Thoracic aorta (tissue), 2 donors: ENCODE measurements at regions not wholly inside any gene's neighbourhood (a gene's known extent, or its start where the extent isn't known, plus 50 kb on each side); places are given as distances from the start of the nearest gene placed in this dataset.
"Not testable (repeated sequence)": the region's sequence is repeated elsewhere in the genome, so short reads cannot be mapped to it uniquely, and the experiment has no call there.

Source experiments
- ATAC-seq: fragments of 150-250 bp; one replicate; pipeline ENCODE4 v1.8.0; 2017; ENCODE audit warnings: low read depth; ENCODE audit not compliant: insufficient number of reproducible peaks, low FRiP score
- DNase-seq: peaks from one replicate; pipeline ENCODE4 v3.0.0-alpha.2; 2020; ENCODE audit warnings: low spot score
- H3K27ac ChIP-seq, 2 donors: fragments of 200-600 bp; sonication (generic); 1 replicate in 1 of 2; 2 replicates in 1 of 2; pipeline ENCODE4 v1.5.1; 2016; ENCODE audit warnings: mild to moderate bottlenecking in 2 of 2, moderate library complexity in 2 of 2
- H3K27me3 ChIP-seq: fragments of 200-600 bp; sonication (generic); replicated peaks from 2 replicates; pipeline ENCODE4 v1.6.0; 2016; ENCODE audit warnings: mild to moderate bottlenecking; ENCODE audit not compliant: insufficient read depth
- H3K36me3 ChIP-seq: fragments of 200-600 bp; sonication (generic); one replicate; pipeline ENCODE4 v1.5.1; 2016
- H3K4me1 ChIP-seq, 2 donors: fragments of 200-600 bp; sonication (generic); 1 replicate in 1 of 2; 2 replicates in 1 of 2; pipeline versions ENCODE4 v1.5.1 to v1.6.0; 2016; ENCODE audit warnings: low read depth in 2 of 2, mild to moderate bottlenecking in 1 of 2; ENCODE audit not compliant: control insufficient read depth in 1 of 2
- H3K4me3 ChIP-seq: fragments of 200-600 bp; sonication (generic); 2 replicates; pipeline ENCODE4 v1.5.1; 2016; ENCODE audit warnings: mild to moderate bottlenecking
- H3K9me3 ChIP-seq: fragments of 200-600 bp; sonication (generic); 2 replicates; pipeline ENCODE4 v1.5.1; 2016

- ATAC-seq, H3K27ac ChIP-seq, H3K9me3 ChIP-seq, H3K36me3 ChIP-seq, H3K4me3 ChIP-seq, H3K27me3 ChIP-seq, DNase-seq, H3K4me1 ChIP-seq: not testable (repeated sequence)
These were observed 92.7 kb upstream of the HMX1 start for GRCh38 chr4:8964201-8964788.

- not testable (repeated sequence) for H3K36me3 ChIP-seq, H3K27ac ChIP-seq, H3K4me3 ChIP-seq, H3K4me1 ChIP-seq, H3K9me3 ChIP-seq, DNase-seq, ATAC-seq, H3K27me3 ChIP-seq
These were observed 91.9 kb upstream of the HMX1 start for GRCh38 chr4:8963533-8963932.

DNA sequence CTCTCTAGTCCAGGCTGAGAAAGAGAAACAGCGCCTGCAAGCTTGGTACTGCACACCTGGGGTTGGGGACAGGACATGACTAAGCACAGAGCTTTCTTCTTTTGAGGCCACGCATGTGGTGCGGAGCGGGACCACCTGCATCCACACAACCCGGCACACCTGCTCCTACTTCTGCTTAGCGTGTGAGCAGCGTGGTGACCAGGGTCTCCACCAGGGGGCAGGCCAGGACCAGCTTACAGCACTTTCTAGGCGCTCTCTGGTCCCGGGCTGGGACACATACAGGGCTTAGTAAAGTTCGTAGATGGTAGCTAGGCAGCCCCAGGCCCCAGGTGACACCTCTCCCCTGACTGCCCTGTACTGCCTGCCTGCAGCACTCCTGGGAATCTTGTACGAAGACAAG lies 89.7 kb upstream of the HMX1 start:
- not testable (repeated sequence) for ATAC-seq, H3K4me1 ChIP-seq, H3K4me3 ChIP-seq, DNase-seq, H3K27ac ChIP-seq, H3K27me3 ChIP-seq, H3K36me3 ChIP-seq, H3K9me3 ChIP-seq

- ATAC-seq, H3K27me3 ChIP-seq, DNase-seq, H3K4me1 ChIP-seq, H3K9me3 ChIP-seq, H3K36me3 ChIP-seq, H3K27ac ChIP-seq, H3K4me3 ChIP-seq: not testable (repeated sequence)
These were observed 87.8 kb upstream of the HMX1 start for GRCh38 chr4:8959471-8959870.

GRCh38 chr4:8954001-8954400 lies 82.4 kb upstream of the HMX1 start:
- DNase-seq, H3K4me3 ChIP-seq, H3K27me3 ChIP-seq, H3K27ac ChIP-seq, H3K36me3 ChIP-seq, H3K9me3 ChIP-seq, ATAC-seq, H3K4me1 ChIP-seq: not testable (repeated sequence)

GRCh38 chr4:8952791-8953190 lies 81.2 kb upstream of the HMX1 start:
- not testable (repeated sequence) for DNase-seq, H3K27me3 ChIP-seq, H3K4me1 ChIP-seq, H3K36me3 ChIP-seq, H3K9me3 ChIP-seq, H3K27ac ChIP-seq, H3K4me3 ChIP-seq, ATAC-seq

GRCh38 chr4:8952109-8952508 lies 80.5 kb upstream of the HMX1 start:
- not testable (repeated sequence) for H3K27me3 ChIP-seq, H3K9me3 ChIP-seq, ATAC-seq, H3K4me1 ChIP-seq, H3K36me3 ChIP-seq, DNase-seq, H3K27ac ChIP-seq, H3K4me3 ChIP-seq

GRCh38 chr4:8945506-8945905 lies 73.9 kb upstream of the HMX1 start:
- ATAC-seq, DNase-seq, H3K9me3 ChIP-seq, H3K4me1 ChIP-seq, H3K36me3 ChIP-seq, H3K4me3 ChIP-seq, H3K27me3 ChIP-seq, H3K27ac ChIP-seq: not testable (repeated sequence)

DNA sequence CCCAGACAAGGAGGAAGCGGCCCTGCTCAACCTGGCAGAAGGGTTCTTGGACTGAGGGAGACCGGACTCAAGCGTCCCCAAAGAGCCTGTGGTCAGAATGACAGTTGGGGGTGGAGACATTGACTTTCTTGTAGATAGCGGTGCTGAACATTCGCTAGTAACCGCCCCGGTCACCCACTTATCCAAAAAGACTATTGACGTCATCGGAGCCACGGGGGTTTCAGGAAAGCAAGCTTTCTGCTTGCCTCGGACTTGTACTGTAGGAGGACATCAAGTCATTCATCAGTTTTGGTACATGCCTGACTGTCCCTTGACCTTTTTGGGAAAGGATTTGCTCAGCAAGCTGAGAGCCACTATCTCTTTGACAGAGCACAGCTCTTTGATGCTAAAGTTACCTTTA lies 71.7 kb upstream of the HMX1 start:
- H3K27ac ChIP-seq, ATAC-seq, H3K4me3 ChIP-seq, DNase-seq, H3K9me3 ChIP-seq, H3K27me3 ChIP-seq, H3K4me1 ChIP-seq, H3K36me3 ChIP-seq: not testable (repeated sequence)

DNA sequence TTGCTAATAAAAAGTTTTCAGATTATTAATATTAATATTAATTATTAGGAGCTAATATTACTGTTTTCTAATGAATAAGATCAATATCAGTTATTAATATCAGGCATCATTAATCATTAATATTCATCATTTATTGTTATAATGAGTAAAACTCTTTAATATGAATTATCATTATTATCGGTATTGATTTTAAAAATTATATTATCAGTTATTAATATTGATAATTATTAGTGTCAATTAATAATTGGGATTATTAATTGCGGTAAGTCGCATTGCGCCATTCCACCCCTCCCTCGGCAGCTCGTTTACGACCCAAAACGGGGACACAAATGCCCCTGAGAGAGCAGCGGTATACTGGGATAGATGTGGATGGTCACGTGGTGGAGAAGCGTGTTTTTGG lies 70.4 kb upstream of the HMX1 start:
- H3K4me1 ChIP-seq, H3K27me3 ChIP-seq, H3K4me3 ChIP-seq, H3K27ac ChIP-seq, H3K36me3 ChIP-seq, ATAC-seq, H3K9me3 ChIP-seq, DNase-seq: not testable (repeated sequence)

DNA sequence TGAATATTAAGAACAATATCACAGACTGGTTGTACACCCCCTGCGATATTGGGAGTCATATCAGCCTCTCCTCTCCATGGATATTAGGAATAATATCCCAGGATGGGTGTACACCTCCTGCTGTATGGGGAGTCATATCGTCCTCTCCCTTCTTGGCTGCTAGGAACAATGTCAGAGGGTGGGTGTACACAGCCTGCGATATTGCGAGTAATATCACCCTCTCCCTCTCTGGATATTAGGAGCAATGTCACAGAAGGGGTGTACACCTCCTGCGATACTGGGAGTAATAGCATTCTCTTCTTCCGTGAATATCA lies 69.8 kb upstream of the HMX1 start:
- H3K27me3 ChIP-seq, H3K27ac ChIP-seq, H3K4me1 ChIP-seq, H3K36me3 ChIP-seq, DNase-seq, H3K4me3 ChIP-seq, ATAC-seq, H3K9me3 ChIP-seq: not testable (repeated sequence)
